Activated CD8-positive, alpha-beta memory T cell treated with anti-CD3 and anti-CD28 coated beads, Interleukin-2, amount 10 ng/mL, durations not matched to agents 7 days and 5 days (primary cell): ENCODE measurements at regions not wholly inside any gene's neighbourhood (a gene's known extent, or its start where the extent isn't known, plus 50 kb on each side); places are given as distances from the start of the nearest gene placed in this dataset.

Source experiments
- ATAC-seq: fragments of 150-1000 bp; cut with Tn5 transposase; one replicate; pipeline ENCODE4 v1.10.0; 2021; ENCODE audit warnings: moderate library complexity
- CTCF ChIA-PET: fragments of 350-600 bp; sonication (Branson Sonifier 250); formaldehyde crosslinking; loops from one replicate; lab custom pipeline; 2021; ENCODE audit warnings: antibody characterized with exemption; lab: Charles Lee
- DNase-seq: peaks from one replicate; pipeline ENCODE4 v3.0.0-alpha.2; 2020
- H3K27ac Mint-ChIP-seq: one replicate; pipeline ENCODE4 v1.8.0; 2021; ENCODE audit warnings: mild to moderate bottlenecking, mixed read lengths
- H3K27me3 Mint-ChIP-seq: one replicate; pipeline ENCODE4 v1.8.0; 2021; ENCODE audit warnings: mixed read lengths
- H3K36me3 Mint-ChIP-seq: one replicate; pipeline ENCODE4 v1.8.0; 2021; ENCODE audit warnings: mild to moderate bottlenecking, mixed read lengths
- H3K4me1 Mint-ChIP-seq: one replicate; pipeline ENCODE4 v1.8.0; 2021; ENCODE audit warnings: mixed read lengths
- H3K4me3 Mint-ChIP-seq: one replicate; pipeline ENCODE4 v1.8.0; 2021; ENCODE audit warnings: mild to moderate bottlenecking, moderate library complexity, mixed read lengths
- H3K9me3 Mint-ChIP-seq: one replicate; pipeline ENCODE4 v1.8.0; 2022; ENCODE audit warnings: low read depth, mixed read lengths

- no peaks in the 10 kb centered on the region for H3K9me3 Mint-ChIP-seq
- CTCF ChIA-PET, result interaction anchor here (4.4 kb wide), 1 partner anchor 89 kb away, joined by 44 read pairs; no protein-coding TSS in a partner anchor
Observed at GRCh38 chr6:79780881-79781280, 149.8 kb downstream of the SH3BGRL2 start.

GRCh38 chr6:79778816-79779215 is 147.7 kb downstream of the SH3BGRL2 start:
- H3K9me3 Mint-ChIP-seq, result no peaks in the 10 kb centered on the region
- no peak overlapping the region for H3K4me3 Mint-ChIP-seq
- CTCF ChIA-PET, result interaction anchor here (0.7 to 4.4 kb wide), 9 partner anchors 8 to 91 kb away, joined by 3 to 44 read pairs (median 4); no protein-coding TSS in a partner anchor
- H3K27ac Mint-ChIP-seq, result no peak overlapping the region
- DNase-seq (no peak), ATAC-seq (no peak)
- H3K27me3 Mint-ChIP-seq, result no peaks in the 10 kb centered on the region
- H3K4me1 Mint-ChIP-seq, result peaks cover 7% of the 10 kb centered on the region
- H3K36me3 Mint-ChIP-seq, result no peaks in the 10 kb centered on the region

More at GRCh38 chr6:79780881-79781280, 149.8 kb downstream of the SH3BGRL2 start:
- Mint-ChIP-seq H3K36me3 (no peaks in the 10 kb centered on the region), H3K4me1 (peaks cover 7% of the 10 kb centered on the region), H3K4me3 (no peak overlapping the region), H3K27ac (no peak overlapping the region), H3K27me3 (peaks cover 13% of the 10 kb centered on the region)
- DNase-seq, result no peak
- no peak for ATAC-seq

GRCh38 chr6:79777713-79778579 is 146.8 kb downstream of the SH3BGRL2 start:
- ATAC-seq (peak; percentile 95), DNase-seq (peak; percentile 85)
- H3K9me3 Mint-ChIP-seq, result no peaks in the 10 kb centered on the region
- no peaks in the 10 kb centered on the region for H3K27me3 Mint-ChIP-seq
- H3K27ac Mint-ChIP-seq, result no peak overlapping the region
- CTCF ChIA-PET, result interaction anchor here (0.7 to 4.4 kb wide), 9 partner anchors 8 to 91 kb away, joined by 3 to 44 read pairs (median 4); no protein-coding TSS in a partner anchor
- no peaks in the 10 kb centered on the region for H3K36me3 Mint-ChIP-seq
- H3K4me1 Mint-ChIP-seq, result peaks cover 7% of the 10 kb centered on the region
- peak overlapping the region; percentile 67 for H3K4me3 Mint-ChIP-seq

GRCh38 chr6:79776076-79776475 is 144.9 kb downstream of the SH3BGRL2 start:
- CTCF ChIA-PET, result interaction anchor here (1.7 kb wide), 1 partner anchor 39 kb away, joined by 4 read pairs; no protein-coding TSS in a partner anchor
- Mint-ChIP-seq H3K9me3 (no peaks in the 10 kb centered on the region), H3K27ac (no peak overlapping the region), H3K4me1 (peaks cover 7% of the 10 kb centered on the region), H3K36me3 (no peaks in the 10 kb centered on the region), H3K27me3 (no peaks in the 10 kb centered on the region), H3K4me3 (no peak overlapping the region)
- ATAC-seq (no peak), DNase-seq (no peak)

GRCh38 chr6:79775222-79775621 is 144.1 kb downstream of the SH3BGRL2 start:
- Mint-ChIP-seq H3K36me3 (no peaks in the 10 kb centered on the region), H3K9me3 (no peaks in the 10 kb centered on the region), H3K4me3 (no peak overlapping the region), H3K27me3 (no peaks in the 10 kb centered on the region), H3K27ac (no peak overlapping the region), H3K4me1 (peaks cover 7% of the 10 kb centered on the region)
- CTCF ChIA-PET, result interaction anchor here (1.7 kb wide), 1 partner anchor 40 kb away, joined by 4 read pairs; no protein-coding TSS in a partner anchor
- ATAC-seq, result no peak
- DNase-seq, result no peak

GRCh38 chr6:79764747-79765146 is 133.6 kb downstream of the SH3BGRL2 start:
- Mint-ChIP-seq H3K27ac (no peak overlapping the region), H3K4me3 (no peak overlapping the region), H3K27me3 (peaks cover 10% of the 10 kb centered on the region), H3K9me3 (peaks cover 7% of the 10 kb centered on the region), H3K4me1 (no peaks in the 10 kb centered on the region), H3K36me3 (no peaks in the 10 kb centered on the region)
- ATAC-seq (no peak), DNase-seq (no peak)
- CTCF ChIA-PET, result no interaction called here

- Mint-ChIP-seq H3K4me1 (no peaks in the 10 kb centered on the region), H3K27me3 (peaks cover 5% of the 10 kb centered on the region), H3K27ac (no peak overlapping the region), H3K36me3 (no peaks in the 10 kb centered on the region), H3K9me3 (peaks cover 3% of the 10 kb centered on the region), H3K4me3 (no peak overlapping the region)
- CTCF ChIA-PET, result no interaction called here
- DNase-seq (no peak), ATAC-seq (no peak)
Observed at GRCh38 chr6:79763301-79763700, 132.2 kb downstream of the SH3BGRL2 start.

- Mint-ChIP-seq H3K36me3 (no peaks in the 10 kb centered on the region), H3K27ac (no peak overlapping the region), H3K4me3 (no peak overlapping the region), H3K27me3 (peaks cover 7% of the 10 kb centered on the region), H3K9me3 (no peaks in the 10 kb centered on the region), H3K4me1 (no peaks in the 10 kb centered on the region)
- DNase-seq (no peak), ATAC-seq (no peak)
- CTCF ChIA-PET, result no interaction called here
Observed at GRCh38 chr6:79762370-79762769, 131.2 kb downstream of the SH3BGRL2 start.

GRCh38 chr6:79756496-79756895 is 125.4 kb downstream of the SH3BGRL2 start:
- DNase-seq (no peak), ATAC-seq (no peak)
- CTCF ChIA-PET, result no interaction called here
- no peaks in the 10 kb centered on the region for H3K4me1 Mint-ChIP-seq
- peaks cover 30% of the 10 kb centered on the region for H3K27me3 Mint-ChIP-seq
- H3K4me3 Mint-ChIP-seq, result no peak overlapping the region
- no peaks in the 10 kb centered on the region for H3K36me3 Mint-ChIP-seq
- H3K9me3 Mint-ChIP-seq, result no peaks in the 10 kb centered on the region
- H3K27ac Mint-ChIP-seq, result no peak overlapping the region

GRCh38 chr6:79755967-79756366 is 124.8 kb downstream of the SH3BGRL2 start:
- Mint-ChIP-seq H3K27ac (no peak overlapping the region), H3K27me3 (peaks cover 31% of the 10 kb centered on the region), H3K9me3 (no peaks in the 10 kb centered on the region), H3K36me3 (no peaks in the 10 kb centered on the region), H3K4me3 (no peak overlapping the region), H3K4me1 (no peaks in the 10 kb centered on the region)
- DNase-seq (no peak), ATAC-seq (no peak)
- CTCF ChIA-PET, result no interaction called here
